ENCODE measurements at regions not wholly inside any gene's neighbourhood (a gene's known extent, or its start where the extent isn't known, plus 50 kb on each side); places are given as distances from the start of the nearest gene placed in this dataset.

DNA sequence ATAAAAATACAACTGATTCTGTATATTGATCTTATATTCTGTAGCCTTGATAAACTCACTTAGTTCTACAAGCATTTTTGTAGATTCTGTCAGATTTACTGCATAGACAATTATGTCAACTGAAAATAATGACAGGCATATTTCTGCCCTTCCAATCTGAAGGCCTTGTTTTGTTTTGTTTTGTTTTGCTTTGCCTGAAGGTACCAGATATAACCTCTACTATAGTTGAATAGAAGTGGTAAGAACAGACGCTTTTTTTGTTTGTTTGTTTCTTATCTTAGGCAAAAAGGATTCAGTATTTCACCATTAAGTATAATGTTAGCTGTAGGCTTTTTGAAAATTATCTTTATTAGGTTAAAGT is 64.6 kb upstream of the RSPO3 start:
- H3K36me3 ChIP-seq = no peaks in the 10 kb centered on the region
- peaks cover 0 to 13% of the 10 kb centered on the region in 2 donors for H3K9me3 ChIP-seq
- H3K27ac ChIP-seq = no peak overlapping the region
- H3K4me1 ChIP-seq = no peaks in the 10 kb centered on the region
- no peak for DNase-seq (ENCODE audit: low spot score in 2 of 2)
- no peaks in the 10 kb centered on the region for H3K27me3 ChIP-seq
- no peak overlapping the region for H3K4me3 ChIP-seq
- intact Hi-C loops (cut with DNase I; ENCODE audit: low total_unique reads) = no loop called here
- TF ChIP-seq POLR2A (IDR thresholded peaks at IDR 0.05) = no peak
- TF ChIP-seq POLR2AphosphoS5 (IDR thresholded peaks at IDR 0.05) = no peak
- TF ChIP-seq, protein P1, sequence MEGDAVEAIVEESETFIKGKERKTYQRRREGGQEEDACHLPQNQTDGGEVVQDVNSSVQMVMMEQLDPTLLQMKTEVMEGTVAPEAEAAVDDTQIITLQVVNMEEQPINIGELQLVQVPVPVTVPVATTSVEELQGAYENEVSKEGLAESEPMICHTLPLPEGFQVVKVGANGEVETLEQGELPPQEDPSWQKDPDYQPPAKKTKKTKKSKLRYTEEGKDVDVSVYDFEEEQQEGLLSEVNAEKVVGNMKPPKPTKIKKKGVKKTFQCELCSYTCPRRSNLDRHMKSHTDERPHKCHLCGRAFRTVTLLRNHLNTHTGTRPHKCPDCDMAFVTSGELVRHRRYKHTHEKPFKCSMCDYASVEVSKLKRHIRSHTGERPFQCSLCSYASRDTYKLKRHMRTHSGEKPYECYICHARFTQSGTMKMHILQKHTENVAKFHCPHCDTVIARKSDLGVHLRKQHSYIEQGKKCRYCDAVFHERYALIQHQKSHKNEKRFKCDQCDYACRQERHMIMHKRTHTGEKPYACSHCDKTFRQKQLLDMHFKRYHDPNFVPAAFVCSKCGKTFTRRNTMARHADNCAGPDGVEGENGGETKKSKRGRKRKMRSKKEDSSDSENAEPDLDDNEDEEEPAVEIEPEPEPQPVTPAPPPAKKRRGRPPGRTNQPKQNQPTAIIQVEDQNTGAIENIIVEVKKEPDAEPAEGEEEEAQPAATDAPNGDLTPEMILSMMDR (IDR thresholded peaks at IDR 0.05) = no peak

DNA sequence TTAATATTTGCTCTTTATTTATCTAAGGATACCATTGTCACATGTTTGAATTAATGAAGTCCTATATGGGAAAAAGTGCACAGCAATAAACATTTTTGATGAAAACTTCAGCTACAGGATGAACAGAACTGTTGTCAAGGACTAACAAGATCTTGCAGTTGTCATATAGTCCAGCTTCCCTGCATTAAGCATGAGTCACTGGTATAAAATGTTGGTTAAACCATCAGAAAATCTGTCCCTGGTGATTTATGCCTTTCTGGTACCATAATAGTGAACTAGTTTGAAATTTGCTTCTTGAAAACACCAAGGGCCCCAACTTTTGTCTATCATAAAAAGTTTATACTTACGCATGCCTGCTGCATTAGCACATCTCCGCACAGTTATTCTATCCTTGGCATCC is 60.4 kb upstream of the RSPO3 start:
- H3K4me3 ChIP-seq = no peak overlapping the region
- intact Hi-C loops (cut with DNase I; ENCODE audit: low total_unique reads) = no loop called here
- peaks cover 0 to 13% of the 10 kb centered on the region in 2 donors for H3K9me3 ChIP-seq
- H3K27ac ChIP-seq = no peak overlapping the region
- no peaks in the 10 kb centered on the region for H3K27me3 ChIP-seq
- no peaks in the 10 kb centered on the region for H3K36me3 ChIP-seq
- no peak for TF ChIP-seq POLR2A (IDR thresholded peaks at IDR 0.05)
- no peak for TF ChIP-seq POLR2AphosphoS5 (IDR thresholded peaks at IDR 0.05)
- TF ChIP-seq, protein P1 (IDR thresholded peaks at IDR 0.05) = no peak
- no peak for DNase-seq (ENCODE audit: low spot score in 2 of 2)
- no peaks in the 10 kb centered on the region for H3K4me1 ChIP-seq

DNA sequence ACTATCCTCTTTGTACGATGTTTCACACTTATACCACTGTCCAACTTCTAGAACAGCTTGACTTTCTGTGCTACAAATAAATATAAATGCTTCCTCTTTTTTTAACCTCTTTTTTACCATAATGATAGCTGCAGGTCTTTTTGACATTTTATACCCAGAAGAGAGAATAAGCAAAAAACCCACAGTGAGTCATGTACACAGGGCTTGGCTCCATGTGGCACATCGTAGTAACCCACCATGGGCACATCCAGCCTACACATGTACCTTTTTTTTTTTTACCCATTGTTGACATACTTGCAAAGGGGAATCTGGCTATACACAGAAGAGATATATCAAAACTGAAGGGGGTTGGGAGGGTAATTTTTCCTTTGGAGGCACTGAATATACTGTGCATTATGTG is 59.5 kb upstream of the RSPO3 start:
- Histone ChIP-seq H3K27me3 (no peaks in the 10 kb centered on the region), H3K9me3 (peaks cover 0 to 13% of the 10 kb centered on the region in 2 donors), H3K4me3 (no peak overlapping the region), H3K27ac (no peak overlapping the region), H3K36me3 (no peaks in the 10 kb centered on the region), H3K4me1 (no peaks in the 10 kb centered on the region)
- DNase-seq (ENCODE audit: low spot score in 2 of 2) = no peak
- intact Hi-C loops (cut with DNase I; ENCODE audit: low total_unique reads) = no loop called here
- TF ChIP-seq POLR2A (IDR thresholded peaks at IDR 0.05) = no peak
- TF ChIP-seq POLR2AphosphoS5 (IDR thresholded peaks at IDR 0.05) = no peak
- TF ChIP-seq, protein P1 (IDR thresholded peaks at IDR 0.05) = no peak
